HG03095 (cell line): ENCODE measurements at regions not wholly inside any gene's neighbourhood (a gene's known extent, or its start where the extent isn't known, plus 50 kb on each side); places are given as distances from the start of the nearest gene placed in this dataset.
"Not testable (repeated sequence)": the region's sequence is repeated elsewhere in the genome, so short reads cannot be mapped to it uniquely, and the experiment has no call there.

Experiments used
- ATAC-seq: cut with Tn5 transposase; IDR thresholded peaks from one replicate; pipeline ENCODE4 v1.9.1; 2021; ENCODE audit warnings: moderate library complexity; ENCODE audit not compliant: unreplicated experiment

GRCh38 chr4:138634915-138635314 lies 380.7 kb upstream of the NOCT start:
- ATAC-seq = no peak

GRCh38 chr4:138633580-138633904 lies 382.0 kb upstream of the NOCT start:
- no peak for ATAC-seq

- ATAC-seq = no peak
Measured at GRCh38 chr4:138632856-138633579, 382.6 kb upstream of the NOCT start.

- no peak for ATAC-seq
Measured at GRCh38 chr4:138630666-138631065, 384.9 kb upstream of the NOCT start.

DNA sequence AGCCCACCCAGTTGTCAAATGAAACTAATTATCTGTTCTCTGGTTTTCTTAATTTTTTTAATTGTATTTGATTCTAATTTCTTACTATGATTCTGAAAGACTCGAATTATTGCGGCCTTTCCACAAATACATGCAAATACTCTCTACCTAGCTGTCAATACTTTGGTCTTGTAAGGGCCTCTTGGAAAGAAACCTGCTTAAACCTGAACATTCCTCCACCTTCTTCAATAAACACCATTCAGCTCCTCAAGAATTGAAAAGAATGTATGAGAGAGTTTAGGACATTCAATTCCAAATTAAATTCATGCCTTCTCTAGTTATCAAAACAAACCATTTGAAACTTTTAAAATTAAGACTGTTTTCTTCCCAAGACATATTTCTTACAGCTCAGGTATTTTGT lies 385.9 kb upstream of the NOCT start:
- no peak for ATAC-seq

- no peak for ATAC-seq
Measured at GRCh38 chr4:138627096-138627495, 384.9 kb upstream of the SLC7A11 start.

DNA sequence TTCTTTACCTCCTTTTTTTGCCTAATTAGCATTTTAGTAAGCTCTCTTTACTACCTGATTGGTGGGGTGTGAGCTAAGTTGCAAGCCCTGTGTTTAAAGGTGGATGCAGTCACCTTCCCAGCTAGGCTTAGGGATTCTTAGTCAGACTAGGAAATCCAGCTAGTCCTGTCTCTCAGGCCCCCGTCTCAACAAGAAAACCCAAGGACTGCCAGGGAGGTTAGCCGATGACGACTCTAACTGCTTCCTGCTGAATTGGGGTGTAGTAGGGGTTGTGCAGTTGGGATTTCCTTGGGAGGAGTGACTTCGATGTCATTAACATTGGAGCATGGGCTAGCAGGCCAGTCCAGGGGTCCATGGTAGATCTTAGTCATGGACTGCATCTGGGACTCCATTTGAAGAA lies 380.2 kb upstream of the SLC7A11 start:
- ATAC-seq = not testable (repeated sequence)

DNA sequence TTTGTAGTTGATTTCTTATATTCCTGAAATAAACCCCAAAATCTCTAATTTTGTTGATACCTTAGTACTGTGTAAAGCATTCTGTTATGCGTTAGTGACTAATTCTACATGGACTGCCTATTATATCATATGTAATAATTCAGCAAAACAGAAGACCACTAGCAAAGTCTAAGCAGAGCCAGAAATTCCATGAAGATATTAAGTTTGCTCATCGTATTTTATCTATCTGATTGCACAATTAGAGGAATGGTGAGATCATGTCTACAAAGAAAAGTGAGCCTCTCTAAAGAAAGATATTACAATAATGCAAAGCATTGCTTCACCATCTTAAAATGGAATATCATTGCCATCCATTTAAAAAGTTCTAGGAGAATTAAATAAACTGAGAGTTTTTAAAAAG lies 374.6 kb upstream of the SLC7A11 start:
- no peak for ATAC-seq

DNA sequence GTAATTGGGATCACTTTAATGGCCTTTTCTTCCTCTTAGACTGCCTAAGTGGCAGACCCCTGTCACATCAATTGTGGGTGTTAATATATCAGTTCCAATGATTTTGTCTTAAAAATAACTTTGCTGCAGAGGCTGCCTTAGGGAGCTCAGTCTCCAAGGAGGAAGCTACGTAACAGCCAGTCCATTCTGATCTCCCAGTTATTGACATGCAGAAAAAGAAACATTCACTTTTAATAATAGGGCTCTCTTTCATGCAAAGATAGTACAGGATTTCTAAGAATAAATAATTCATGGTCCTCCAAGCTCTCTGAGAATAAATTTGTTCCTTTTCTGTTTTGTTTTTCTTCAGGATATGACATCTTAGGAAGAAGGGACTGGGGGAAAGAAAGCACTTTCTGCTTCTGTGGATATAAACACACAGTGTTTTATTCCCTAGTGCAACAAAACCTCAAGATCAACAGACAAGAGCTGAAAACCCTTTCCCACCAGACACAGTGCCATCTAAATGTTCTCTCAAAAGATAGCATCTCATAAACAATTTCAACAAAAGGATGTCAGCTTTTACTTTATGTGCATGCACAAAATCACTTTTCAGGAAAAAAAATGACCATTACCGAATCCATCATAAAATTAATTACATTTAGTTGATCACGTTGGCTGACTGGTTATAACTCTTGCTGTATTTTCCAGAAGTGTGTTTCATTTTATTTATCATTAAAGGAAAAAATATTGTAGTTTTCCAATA lies 372.4 kb upstream of the SLC7A11 start:
- ATAC-seq = no peak

GRCh38 chr4:138612428-138612827 lies 370.3 kb upstream of the SLC7A11 start:
- no peak for ATAC-seq

- no peak for ATAC-seq
Measured at GRCh38 chr4:138611721-138612120, 369.6 kb upstream of the SLC7A11 start.

- no peak for ATAC-seq
Measured at GRCh38 chr4:138611017-138611416, 368.9 kb upstream of the SLC7A11 start.

- peak; percentile 77 for ATAC-seq
Measured at GRCh38 chr4:138609943-138610350, 367.8 kb upstream of the SLC7A11 start.

GRCh38 chr4:138604556-138604955 lies 362.4 kb upstream of the SLC7A11 start:
- no peak for ATAC-seq

GRCh38 chr4:138602664-138603063 lies 360.5 kb upstream of the SLC7A11 start:
- ATAC-seq = no peak

- peak; percentile 55 for ATAC-seq
Measured at GRCh38 chr4:138599965-138600364, 357.8 kb upstream of the SLC7A11 start.

- ATAC-seq = no peak
Measured at GRCh38 chr4:138598226-138598625, 356.1 kb upstream of the SLC7A11 start.

DNA sequence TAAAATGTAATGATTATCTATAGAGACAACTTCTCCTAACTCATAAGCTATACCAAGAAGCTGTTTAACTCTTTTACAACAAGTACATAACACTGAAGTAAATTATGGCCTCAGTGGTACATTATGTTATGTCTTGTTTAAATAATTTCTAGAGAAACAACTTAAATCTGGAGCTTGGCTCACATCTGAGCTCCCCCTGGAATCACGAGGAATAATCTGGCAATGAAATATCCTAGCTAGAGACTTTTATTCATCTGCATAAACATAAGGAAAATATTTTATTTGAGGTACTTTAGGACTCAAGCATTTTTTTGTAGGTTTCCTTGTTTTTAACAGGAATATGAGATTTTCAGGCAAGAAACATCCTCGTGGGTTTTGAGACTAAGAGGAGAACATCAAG lies 354.7 kb upstream of the SLC7A11 start:
- no peak for ATAC-seq

- ATAC-seq = no peak
Measured at GRCh38 chr4:138595731-138596460, 353.7 kb upstream of the SLC7A11 start.

GRCh38 chr4:138595171-138595570 lies 353.0 kb upstream of the SLC7A11 start:
- no peak for ATAC-seq

- ATAC-seq = no peak
Measured at GRCh38 chr4:138592796-138593195, 350.6 kb upstream of the SLC7A11 start.

DNA sequence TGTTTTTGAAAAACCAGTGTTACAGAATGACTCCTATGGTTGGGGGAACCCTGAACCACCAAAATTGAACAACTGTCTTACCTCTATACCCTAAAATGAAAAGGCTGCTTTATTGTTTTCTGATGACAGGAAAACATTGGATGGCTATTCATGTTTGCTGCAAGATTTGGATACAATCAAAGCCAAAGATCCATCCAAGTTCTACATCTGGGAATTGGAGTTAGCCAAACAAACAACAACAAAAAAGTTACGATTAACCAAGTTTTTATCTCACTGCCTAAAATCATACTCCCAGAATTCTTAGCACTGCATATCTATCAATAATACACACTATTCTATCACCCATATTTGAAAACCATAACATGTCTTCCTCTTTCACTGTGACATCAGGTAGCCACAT lies 349.7 kb upstream of the SLC7A11 start:
- ATAC-seq = no peak
